HG03565 (cell line): ENCODE measurements at regions not wholly inside any gene's neighbourhood (a gene's known extent, or its start where the extent isn't known, plus 50 kb on each side); places are given as distances from the start of the nearest gene placed in this dataset.
"Not testable (repeated sequence)": the region's sequence is repeated elsewhere in the genome, so short reads cannot be mapped to it uniquely, and the experiment has no call there.

Experiments used
- ATAC-seq: cut with Tn5 transposase; IDR thresholded peaks from one replicate; pipeline ENCODE4 v1.9.1; 2021; ENCODE audit warnings: mild to moderate bottlenecking, moderate library complexity; ENCODE audit not compliant: unreplicated experiment

DNA sequence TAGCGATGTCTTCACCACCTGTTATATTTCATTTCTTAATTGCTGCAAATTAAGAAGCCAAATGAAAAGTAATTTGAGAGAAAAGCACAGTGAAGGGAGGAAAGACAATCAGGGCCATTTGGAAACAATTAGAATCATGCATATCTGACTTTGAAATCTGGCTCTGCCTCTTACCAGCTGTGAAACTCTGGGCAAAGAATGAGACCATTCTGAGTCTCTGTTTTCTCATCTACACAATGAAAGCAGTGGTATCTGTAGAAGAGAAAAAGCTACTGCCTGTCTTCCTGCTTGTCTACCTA, 334.5 kb upstream of the CYRIA start:
- no peak for ATAC-seq

DNA sequence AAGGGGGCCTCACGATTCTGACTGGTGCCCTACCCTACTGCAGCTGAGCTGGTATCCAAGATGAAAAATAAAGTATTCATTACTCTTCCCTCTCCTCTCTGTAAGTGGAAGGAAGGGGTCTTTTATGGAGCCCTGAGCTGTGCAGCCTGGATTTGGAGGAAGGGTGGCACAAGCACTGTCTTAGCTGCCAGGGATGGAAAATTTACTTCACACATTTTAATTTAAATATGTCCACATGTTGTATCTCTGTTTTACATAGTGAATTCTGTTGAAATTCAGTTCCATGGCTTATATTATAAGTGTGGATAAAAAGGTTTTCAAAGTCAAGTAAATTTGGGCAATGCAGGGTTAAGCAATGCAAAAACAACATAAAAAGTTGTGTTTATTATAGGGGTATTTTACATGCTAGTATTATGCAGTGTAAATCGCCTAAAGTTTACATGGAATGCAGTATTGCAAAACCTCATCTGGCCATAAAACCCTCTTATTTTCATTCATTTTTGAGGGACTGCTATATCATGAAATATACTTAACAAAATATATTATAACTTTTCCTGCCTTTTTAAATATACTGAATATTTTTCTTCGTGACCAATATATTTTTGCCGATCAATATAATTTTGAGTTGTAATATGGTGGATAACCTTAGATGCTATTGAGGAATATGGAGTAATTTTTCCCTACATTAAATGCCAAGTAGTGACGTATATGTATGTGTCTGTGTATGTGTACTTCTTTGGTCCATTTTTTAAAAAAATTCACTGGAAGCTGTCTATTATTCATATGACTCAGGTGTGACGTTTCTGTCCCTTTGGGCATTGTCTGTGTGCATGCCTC, 333.9 kb upstream of the CYRIA start:
- no peak for ATAC-seq

- no peak for ATAC-seq
These were observed 312.7 kb upstream of the CYRIA start for GRCh38 chr2:16978301-16978700.

- ATAC-seq = no peak
These were observed 309.1 kb upstream of the CYRIA start for GRCh38 chr2:16974688-16975087.

DNA sequence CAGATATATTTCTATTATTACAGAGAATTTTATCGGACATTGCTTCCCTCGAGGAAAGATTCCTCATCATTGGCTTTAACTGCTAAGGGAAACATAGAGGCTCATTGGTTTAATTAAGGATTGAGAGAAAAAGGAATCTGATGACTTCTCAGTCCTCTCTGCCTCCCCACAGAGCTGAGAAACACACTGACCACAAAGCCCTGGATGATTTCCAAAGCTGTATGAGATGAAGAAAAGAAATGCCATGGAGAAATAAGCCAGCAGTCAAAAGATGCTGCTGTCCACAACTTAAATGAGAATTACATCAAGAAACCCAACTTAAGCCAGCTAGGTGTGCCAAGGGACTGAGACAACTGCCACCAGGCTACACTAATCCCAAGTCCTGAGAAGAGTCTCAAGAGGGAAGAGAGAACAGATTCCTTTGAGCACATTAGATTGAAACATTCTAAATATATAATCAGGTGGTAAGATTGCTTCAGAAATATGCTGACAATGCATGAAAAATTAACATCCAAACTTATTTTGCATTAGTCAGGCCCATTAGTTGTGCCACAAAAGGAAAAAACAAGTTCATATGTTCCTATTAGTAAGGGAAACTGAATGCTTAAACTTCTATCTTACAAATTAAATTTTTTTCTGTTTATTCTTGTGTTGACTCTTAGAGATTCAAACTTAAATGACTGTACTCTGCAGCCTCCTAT, 308.1 kb upstream of the CYRIA start:
- ATAC-seq = no peak

DNA sequence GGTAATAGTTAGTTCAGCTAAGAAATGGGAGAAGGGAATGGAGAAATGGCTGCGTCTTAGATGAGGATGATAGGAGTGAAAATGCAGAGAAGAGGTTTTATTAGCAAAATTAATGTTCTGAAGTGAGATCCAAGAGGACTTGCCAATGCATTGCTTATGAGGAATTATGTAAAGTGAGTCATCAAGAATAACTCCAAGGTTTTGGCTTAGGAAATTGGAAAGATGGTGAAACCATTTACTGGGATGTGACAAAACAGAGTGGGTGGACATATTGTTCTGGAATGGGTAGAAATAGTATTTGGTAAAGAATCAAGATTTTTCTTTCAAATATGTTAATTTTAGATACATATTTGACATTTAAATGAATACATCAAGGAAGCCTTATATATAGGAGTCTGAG, 306.6 kb upstream of the CYRIA start:
- ATAC-seq = no peak

DNA sequence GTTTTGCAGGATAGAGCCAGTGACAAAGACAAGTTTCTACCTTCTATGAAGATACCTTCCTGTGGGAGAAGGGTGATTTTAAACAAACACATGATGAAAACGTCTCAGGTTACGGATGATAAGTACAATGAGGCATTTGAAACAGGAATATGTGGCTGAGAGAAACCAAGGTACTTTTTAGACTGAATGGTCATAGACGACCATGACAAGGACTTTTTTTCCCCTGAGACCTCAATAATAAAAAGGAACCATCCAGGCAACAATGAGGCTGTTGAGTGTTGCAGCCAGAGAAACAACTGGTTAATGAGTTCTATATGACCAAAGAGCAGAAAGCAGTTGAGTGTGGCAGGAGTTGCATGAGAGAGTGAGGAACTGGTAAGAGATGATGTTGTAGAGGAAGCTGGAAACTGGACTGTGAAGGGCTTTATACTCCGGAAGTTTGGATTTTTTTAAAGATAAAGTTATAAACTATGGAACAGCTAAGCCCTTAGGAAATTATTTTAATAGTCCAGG, 306.1 kb upstream of the CYRIA start:
- ATAC-seq = no peak

DNA sequence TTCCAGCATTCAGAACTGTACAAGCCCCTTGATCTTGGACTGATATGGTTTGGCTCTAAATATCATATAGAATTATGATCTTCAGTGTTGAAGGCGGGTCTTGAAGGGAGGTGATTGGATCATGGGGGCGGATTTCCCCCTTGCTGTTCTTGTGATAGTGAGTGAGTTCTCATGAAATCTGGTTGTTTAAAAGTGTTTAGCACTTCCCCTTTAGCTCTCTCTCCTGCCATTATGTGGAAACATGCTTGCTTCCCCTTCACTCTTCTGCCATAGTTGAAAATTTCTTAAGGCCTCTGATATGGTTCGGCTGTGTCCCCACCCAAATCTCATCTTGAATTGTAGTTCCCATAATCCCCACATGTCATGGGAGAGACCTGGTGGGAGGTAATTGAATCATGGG, 305.3 kb upstream of the CYRIA start:
- not testable (repeated sequence) for ATAC-seq

GRCh38 chr2:16962505-16962904, 296.9 kb upstream of the CYRIA start:
- no peak for ATAC-seq

GRCh38 chr2:16960579-16960978, 294.9 kb upstream of the CYRIA start:
- ATAC-seq = peak; percentile 74

DNA sequence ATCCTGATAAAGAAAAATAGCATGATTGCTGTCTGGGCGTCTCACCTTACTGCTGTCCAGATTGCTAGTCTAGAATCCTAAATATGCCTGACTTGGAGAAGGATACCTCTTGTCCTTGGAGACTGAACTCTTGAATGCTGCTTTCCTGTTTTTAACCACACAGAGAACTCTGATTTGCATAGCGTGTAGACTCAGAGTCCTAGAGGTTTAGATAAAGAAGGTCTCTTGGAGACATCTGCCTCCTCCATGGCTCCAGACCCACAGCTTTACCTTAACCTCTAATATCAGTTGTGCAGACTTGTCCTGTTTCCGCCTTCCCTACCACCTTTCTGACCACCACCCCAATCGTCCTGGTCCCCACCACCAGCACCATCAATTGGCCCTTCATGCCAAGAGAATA, 292.6 kb upstream of the CYRIA start:
- ATAC-seq = no peak

- ATAC-seq = no peak
These were observed 287.2 kb upstream of the CYRIA start for GRCh38 chr2:16952805-16953204.

GRCh38 chr2:16952368-16952767, 286.7 kb upstream of the CYRIA start:
- ATAC-seq = no peak

GRCh38 chr2:16950436-16950835, 284.8 kb upstream of the CYRIA start:
- no peak for ATAC-seq

DNA sequence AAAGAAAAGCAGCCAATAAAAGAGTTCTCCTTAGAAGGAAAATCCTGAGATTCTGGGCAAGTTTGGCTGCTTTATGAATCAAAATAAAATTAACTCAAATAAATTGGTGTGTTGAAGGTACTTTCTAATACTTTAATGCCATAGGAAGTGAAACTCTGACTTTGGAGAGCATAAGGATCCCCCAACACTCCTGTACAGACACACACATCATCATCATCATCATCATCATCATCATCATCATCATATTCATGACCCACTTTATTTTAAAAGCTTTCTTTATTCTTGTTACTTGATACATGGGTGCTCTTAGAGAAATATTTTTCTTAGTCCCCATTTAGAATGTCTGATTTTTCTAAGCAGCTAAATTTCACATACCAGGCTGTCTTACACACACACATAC, 283.1 kb upstream of the CYRIA start:
- no peak for ATAC-seq

GRCh38 chr2:16948053-16948452, 282.4 kb upstream of the CYRIA start:
- ATAC-seq = no peak

GRCh38 chr2:16943279-16943958, 277.8 kb upstream of the CYRIA start:
- no peak for ATAC-seq

- no peak for ATAC-seq
These were observed 274.6 kb upstream of the CYRIA start for GRCh38 chr2:16940214-16940613.

- ATAC-seq = no peak
These were observed 274.1 kb upstream of the CYRIA start for GRCh38 chr2:16939771-16940170.

GRCh38 chr2:16933355-16933754, 267.7 kb upstream of the CYRIA start:
- ATAC-seq = no peak

GRCh38 chr2:16932826-16933225, 267.2 kb upstream of the CYRIA start:
- no peak for ATAC-seq

DNA sequence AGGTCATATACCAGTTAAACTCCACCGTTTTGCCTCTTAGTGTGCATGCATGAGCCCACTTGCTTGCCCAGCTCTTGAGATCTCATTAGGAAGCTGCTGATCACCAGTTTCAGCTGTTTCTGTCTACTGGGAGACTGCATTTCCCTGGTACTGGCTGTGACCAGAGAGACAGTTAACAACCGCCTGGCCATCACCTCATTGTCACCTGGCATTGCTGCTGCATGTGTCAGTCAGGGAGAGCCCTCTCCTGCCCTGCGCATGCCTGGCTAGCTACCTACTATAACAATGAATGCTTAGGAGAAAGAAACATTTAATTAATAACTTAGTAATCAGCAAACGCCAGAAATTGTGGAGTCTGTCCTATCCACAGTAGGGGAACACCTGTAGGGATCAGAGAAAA, 265.8 kb upstream of the CYRIA start:
- ATAC-seq = no peak
